ENCODE measurements at regions not wholly inside any gene's neighbourhood (a gene's known extent, or its start where the extent isn't known, plus 50 kb on each side); places are given as distances from the start of the nearest gene placed in this dataset.

- Histone ChIP-seq H4K8ac (ENCODE audit: low read depth, low read length) (no peak overlapping the region), H3K4me3 (ENCODE audit: low read depth, low read length) (no peak overlapping the region), H2AK5ac (ENCODE audit: low read length) (no peak overlapping the region), H3K9me3 (ENCODE audit: insufficient read depth, low read depth, low read length) (no peaks in the 10 kb centered on the region), H3K4me2 (ENCODE audit: low read length) (no peak overlapping the region), H3K79me2 (ENCODE audit: control insufficient read depth, insufficient read depth, low read length, poor library complexity) (no peaks in the 10 kb centered on the region), H3K18ac (ENCODE audit: low read length) (no peak overlapping the region), H3K4me1 (ENCODE audit: control insufficient read depth in 1 of 2, insufficient read depth in 2 of 2, low read length in 2 of 2) (no peaks in the 10 kb centered on the region), H3K23ac (ENCODE audit: low read length) (no peak overlapping the region), H2BK5ac (ENCODE audit: low read depth, low read length, poor library complexity) (no peak overlapping the region), H4K91ac (ENCODE audit: low read depth, low read length) (no peak overlapping the region), H3K36me3 (ENCODE audit: control insufficient read depth in 1 of 2, insufficient read depth in 2 of 2, low read length in 2 of 2) (no peaks in the 10 kb centered on the region), H4K12ac (ENCODE audit: low read depth, low read length) (no peak overlapping the region), H2BK12ac (ENCODE audit: low read length) (no peak overlapping the region), H3K27ac (ENCODE audit: low read depth, low read length) (no peak overlapping the region), H3K79me1 (ENCODE audit: low read length) (no peaks in the 10 kb centered on the region), H3K27me3 (ENCODE audit: insufficient read depth, low read length) (no peaks in the 10 kb centered on the region), H2BK120ac (ENCODE audit: insufficient read depth, low read length, poor library complexity) (no peak overlapping the region), H3K14ac (ENCODE audit: low read length) (no peak overlapping the region), H3K4ac (ENCODE audit: low read depth, low read length) (no peak overlapping the region), H2AFZ (ENCODE audit: insufficient read depth, low read length, poor library complexity) (no peak overlapping the region), H3K9ac (ENCODE audit: low read length) (no peak overlapping the region)
- DNase-seq, result no peak
- WGBS (ENCODE audit: extremely low coverage, insufficient coverage, insufficient read length), result no CpG with 5 or more reads among the region's 1 CpG
Measured at GRCh38 chr1:78722521-78722920, 72.9 kb downstream of the IFI44 start.

- H2AFZ ChIP-seq (ENCODE audit: insufficient read depth, low read length, poor library complexity), result no peak overlapping the region
- H3K79me1 ChIP-seq (ENCODE audit: low read length), result no peaks in the 10 kb centered on the region
- no peak overlapping the region for H3K18ac ChIP-seq (ENCODE audit: low read length)
- H2AK5ac ChIP-seq (ENCODE audit: low read length), result no peak overlapping the region
- no peak overlapping the region for H4K91ac ChIP-seq (ENCODE audit: low read depth, low read length)
- H2BK12ac ChIP-seq (ENCODE audit: low read length), result no peak overlapping the region
- H3K9me3 ChIP-seq (ENCODE audit: insufficient read depth, low read depth, low read length), result no peaks in the 10 kb centered on the region
- no peak overlapping the region for H3K4ac ChIP-seq (ENCODE audit: low read depth, low read length)
- H3K36me3 ChIP-seq (ENCODE audit: control insufficient read depth in 1 of 2, insufficient read depth in 2 of 2, low read length in 2 of 2), result no peaks in the 10 kb centered on the region
- H4K8ac ChIP-seq (ENCODE audit: low read depth, low read length), result no peak overlapping the region
- no peak overlapping the region for H3K4me3 ChIP-seq (ENCODE audit: low read depth, low read length)
- H3K9ac ChIP-seq (ENCODE audit: low read length), result no peak overlapping the region
- H3K27me3 ChIP-seq (ENCODE audit: insufficient read depth, low read length), result no peaks in the 10 kb centered on the region
- H2BK5ac ChIP-seq (ENCODE audit: low read depth, low read length, poor library complexity), result no peak overlapping the region
- H3K4me2 ChIP-seq (ENCODE audit: low read length), result no peak overlapping the region
- DNase-seq, result no peak
- H4K12ac ChIP-seq (ENCODE audit: low read depth, low read length), result no peak overlapping the region
- H3K27ac ChIP-seq (ENCODE audit: low read depth, low read length), result no peak overlapping the region
- WGBS (ENCODE audit: extremely low coverage, insufficient coverage, insufficient read length), result no CpG with 5 or more reads among the region's 3 CpGs
- H3K4me1 ChIP-seq (ENCODE audit: control insufficient read depth in 1 of 2, insufficient read depth in 2 of 2, low read length in 2 of 2), result no peaks in the 10 kb centered on the region
- H3K23ac ChIP-seq (ENCODE audit: low read length), result no peak overlapping the region
- no peaks in the 10 kb centered on the region for H3K79me2 ChIP-seq (ENCODE audit: control insufficient read depth, insufficient read depth, low read length, poor library complexity)
- H3K14ac ChIP-seq (ENCODE audit: low read length), result no peak overlapping the region
- H2BK120ac ChIP-seq (ENCODE audit: insufficient read depth, low read length, poor library complexity), result no peak overlapping the region
Measured at GRCh38 chr1:78722947-78723346, 73.3 kb downstream of the IFI44 start.

GRCh38 chr1:78726686-78727085, 77.1 kb downstream of the IFI44 start:
- WGBS (ENCODE audit: extremely low coverage, insufficient coverage, insufficient read length), result no CpG with 5 or more reads among the region's 1 CpG

GRCh38 chr1:78728359-78728758, 78.7 kb downstream of the IFI44 start:
- Histone ChIP-seq H3K79me1 (ENCODE audit: low read length) (no peaks in the 10 kb centered on the region), H2AK5ac (ENCODE audit: low read length) (no peak overlapping the region), H3K27ac (ENCODE audit: low read depth, low read length) (no peak overlapping the region), H3K4me1 (ENCODE audit: control insufficient read depth in 1 of 2, insufficient read depth in 2 of 2, low read length in 2 of 2) (no peaks in the 10 kb centered on the region), H2BK12ac (ENCODE audit: low read length) (no peak overlapping the region), H3K36me3 (ENCODE audit: control insufficient read depth in 1 of 2, insufficient read depth in 2 of 2, low read length in 2 of 2) (no peaks in the 10 kb centered on the region), H4K12ac (ENCODE audit: low read depth, low read length) (no peak overlapping the region), H3K9me3 (ENCODE audit: insufficient read depth, low read depth, low read length) (no peaks in the 10 kb centered on the region), H3K14ac (ENCODE audit: low read length) (no peak overlapping the region), H3K23ac (ENCODE audit: low read length) (no peak overlapping the region), H2BK5ac (ENCODE audit: low read depth, low read length, poor library complexity) (no peak overlapping the region), H3K79me2 (ENCODE audit: control insufficient read depth, insufficient read depth, low read length, poor library complexity) (no peaks in the 10 kb centered on the region), H4K8ac (ENCODE audit: low read depth, low read length) (no peak overlapping the region), H3K4me2 (ENCODE audit: low read length) (no peak overlapping the region), H2BK120ac (ENCODE audit: insufficient read depth, low read length, poor library complexity) (no peak overlapping the region), H3K4me3 (ENCODE audit: low read depth, low read length) (no peak overlapping the region), H3K18ac (ENCODE audit: low read length) (no peak overlapping the region), H2AFZ (ENCODE audit: insufficient read depth, low read length, poor library complexity) (no peak overlapping the region), H4K91ac (ENCODE audit: low read depth, low read length) (no peak overlapping the region), H3K9ac (ENCODE audit: low read length) (no peak overlapping the region), H3K4ac (ENCODE audit: low read depth, low read length) (no peak overlapping the region), H3K27me3 (ENCODE audit: insufficient read depth, low read length) (no peaks in the 10 kb centered on the region)
- no CpG with 5 or more reads among the region's 12 CpGs for WGBS (ENCODE audit: extremely low coverage, insufficient coverage, insufficient read length)
- DNase-seq, result no peak

More at GRCh38 chr1:78726686-78727085, 77.1 kb downstream of the IFI44 start:
- H4K8ac ChIP-seq (ENCODE audit: low read depth, low read length), result no peak overlapping the region
- H4K91ac ChIP-seq (ENCODE audit: low read depth, low read length), result no peak overlapping the region
- DNase-seq, result no peak
- no peaks in the 10 kb centered on the region for H3K79me2 ChIP-seq (ENCODE audit: control insufficient read depth, insufficient read depth, low read length, poor library complexity)
- H2BK12ac ChIP-seq (ENCODE audit: low read length), result no peak overlapping the region
- no peak overlapping the region for H3K4me2 ChIP-seq (ENCODE audit: low read length)
- no peak overlapping the region for H3K27ac ChIP-seq (ENCODE audit: low read depth, low read length)
- no peaks in the 10 kb centered on the region for H3K9me3 ChIP-seq (ENCODE audit: insufficient read depth, low read depth, low read length)
- no peak overlapping the region for H3K18ac ChIP-seq (ENCODE audit: low read length)
- H3K4me3 ChIP-seq (ENCODE audit: low read depth, low read length), result no peak overlapping the region
- H3K4me1 ChIP-seq (ENCODE audit: control insufficient read depth in 1 of 2, insufficient read depth in 2 of 2, low read length in 2 of 2), result no peaks in the 10 kb centered on the region
- H3K4ac ChIP-seq (ENCODE audit: low read depth, low read length), result no peak overlapping the region
- H3K79me1 ChIP-seq (ENCODE audit: low read length), result no peaks in the 10 kb centered on the region
- H3K36me3 ChIP-seq (ENCODE audit: control insufficient read depth in 1 of 2, insufficient read depth in 2 of 2, low read length in 2 of 2), result no peaks in the 10 kb centered on the region
- no peaks in the 10 kb centered on the region for H3K27me3 ChIP-seq (ENCODE audit: insufficient read depth, low read length)
- H2BK120ac ChIP-seq (ENCODE audit: insufficient read depth, low read length, poor library complexity), result no peak overlapping the region
- H3K9ac ChIP-seq (ENCODE audit: low read length), result no peak overlapping the region
- H2AFZ ChIP-seq (ENCODE audit: insufficient read depth, low read length, poor library complexity), result no peak overlapping the region
- no peak overlapping the region for H2BK5ac ChIP-seq (ENCODE audit: low read depth, low read length, poor library complexity)
- H4K12ac ChIP-seq (ENCODE audit: low read depth, low read length), result no peak overlapping the region
- no peak overlapping the region for H3K14ac ChIP-seq (ENCODE audit: low read length)
- no peak overlapping the region for H3K23ac ChIP-seq (ENCODE audit: low read length)
- H2AK5ac ChIP-seq (ENCODE audit: low read length), result no peak overlapping the region

Measured in trophoblast cell (in vitro differentiated cells and primary cell).